H1 (cell line): ENCODE measurements at regions not wholly inside any gene's neighbourhood (a gene's known extent, or its start where the extent isn't known, plus 50 kb on each side); places are given as distances from the start of the nearest gene placed in this dataset.

Source experiments
- CTCF ChIA-PET: fragments of 300-600 bp; sonication (Branson Sonifier 250); formaldehyde crosslinking; loops from one replicate; lab custom pipeline; 2021; ENCODE audit not compliant: partially characterized antibody; lab: Charles Lee
- POLR2A ChIA-PET: fragments of 300-600 bp; sonication (Branson Sonifier 250); formaldehyde crosslinking; loops from one replicate; lab custom pipeline; 2021; ENCODE audit warnings: inconsistent platforms; ENCODE audit not compliant: partially characterized antibody; lab: Charles Lee
- DNase-seq, 2 experiments: peaks; one replicate each; pipeline versions ENCODE4 v3.0.0 to v3.0.0-alpha.2; 2010 to 2022; ENCODE audit warnings: low spot score in 2 of 2, low read depth in 1 of 2, mixed read lengths in 1 of 2
- FAIRE-seq: peaks from 2 replicates; lab custom pipeline; 2011; peaks lifted over from hg19 to GRCh38; lab: Jason Lieb, UNC
- H2AFZ ChIP-seq: 2 replicates; pipeline ENCODE4 v1.8.1; 2012; ENCODE audit warnings: low read length, inconsistent platforms
- H2AK5ac ChIP-seq: 2 replicates; pipeline ENCODE4 v1.6.1; 2013; ENCODE audit warnings: low read depth, low read length
- H2BK120ac ChIP-seq: replicated peaks from 2 replicates; pipeline ENCODE3; 2013; ENCODE audit warnings: low read depth, low read length, inconsistent platforms
- H2BK12ac ChIP-seq: 2 replicates; pipeline ENCODE4 v1.6.1; 2013; ENCODE audit warnings: low read depth, low read length
- H2BK15ac ChIP-seq: 2 replicates; pipeline ENCODE4 v1.6.1; 2013; ENCODE audit warnings: low read length
- H2BK20ac ChIP-seq: 2 replicates; pipeline ENCODE4 v1.6.1; 2013; ENCODE audit warnings: low read length
- H2BK5ac ChIP-seq: 2 replicates; pipeline ENCODE4 v1.6.1; 2013; ENCODE audit warnings: low read depth, low read length
- H3K14ac ChIP-seq: 2 replicates; pipeline ENCODE4 v1.6.1; 2013; ENCODE audit warnings: inconsistent platforms; ENCODE audit not compliant: insufficient read length
- H3K18ac ChIP-seq: 2 replicates; pipeline ENCODE4 v1.6.1; 2013; ENCODE audit warnings: low read length; ENCODE audit errors: extremely low read depth
- H3K23ac ChIP-seq: 2 replicates; pipeline ENCODE4 v1.6.1; 2013; ENCODE audit warnings: inconsistent platforms; ENCODE audit not compliant: insufficient read length
- H3K23me2 ChIP-seq: 2 replicates; pipeline ENCODE4 v1.6.1; 2013; ENCODE audit warnings: low read depth, low read length
- H3K27ac ChIP-seq: 2 replicates; pipeline ENCODE4 v1.6.1; 2011; ENCODE audit warnings: low read depth, low read length, inconsistent platforms
- H3K27me3 ChIP-seq, 4 experiments: replicated peaks in 1 of 4; 1 replicate in 1 of 4; 2 replicates in 3 of 4; pipeline versions ENCODE4 v1.6.1 to v1.8.1; 2011 to 2013; ENCODE audit warnings: low read length in 3 of 4, mild to moderate bottlenecking in 3 of 4, inconsistent platforms in 2 of 4, mixed read lengths in 2 of 4, moderate library complexity in 1 of 4; ENCODE audit not compliant: control insufficient read depth in 3 of 4, insufficient read depth in 3 of 4; ENCODE audit errors: extremely low read depth in 1 of 4
- H3K36me3 ChIP-seq, 4 experiments: 2 replicates each; pipeline versions ENCODE4 v1.6.1 to v1.8.1; 2011 to 2013; ENCODE audit warnings: mild to moderate bottlenecking in 4 of 4, low read length in 3 of 4, moderate library complexity in 2 of 4, control low read depth in 1 of 4, inconsistent platforms in 1 of 4; ENCODE audit not compliant: insufficient read depth in 4 of 4, control insufficient read depth in 2 of 4
- H3K4ac ChIP-seq: replicated peaks from 2 replicates; pipeline ENCODE3; 2013; ENCODE audit warnings: low read length, low read depth, mixed read lengths, inconsistent platforms; ENCODE audit not compliant: insufficient read length
- H3K4me1 ChIP-seq, 4 experiments: replicated peaks in 1 of 4; 1 replicate in 1 of 4; 2 replicates in 3 of 4; pipeline versions ENCODE4 v1.6.1 to v1.8.1; 2011 to 2013; ENCODE audit warnings: low read length in 3 of 4, inconsistent platforms in 2 of 4, mixed read lengths in 1 of 4; ENCODE audit not compliant: insufficient read depth in 4 of 4, control insufficient read depth in 3 of 4
- H3K4me2 ChIP-seq, 2 experiments: 2 replicates each; pipeline versions ENCODE4 v1.6.1 to v1.8.1; 2011 to 2013; ENCODE audit warnings: low read depth in 2 of 2, low read length in 2 of 2, control low read depth in 1 of 2, inconsistent platforms in 1 of 2, mild to moderate bottlenecking in 1 of 2; ENCODE audit not compliant: insufficient read depth in 1 of 2
- H3K4me3 ChIP-seq, 4 experiments: fragments of 200-600, 300-600 bp in 1 of 4; sonication (generic), shearing (Covaris generic), sonication (Bioruptor Twin) in 1 of 4; 2 replicates each; pipeline versions ENCODE4 v1.5.1 to v1.8.1; 2011 to 2016; ENCODE audit warnings: low read length in 4 of 4, low read depth in 3 of 4, control low read depth in 2 of 4, inconsistent platforms in 2 of 4, mild to moderate bottlenecking in 2 of 4, mixed read lengths in 1 of 4, moderate library complexity in 1 of 4; ENCODE audit not compliant: insufficient read depth in 2 of 4; ENCODE audit errors: extremely low read depth in 1 of 4
- H3K56ac ChIP-seq: replicated peaks from 2 replicates; pipeline ENCODE3; 2013; ENCODE audit warnings: low read depth, mild to moderate bottlenecking, mixed read lengths, low read length, inconsistent platforms; ENCODE audit not compliant: insufficient read length
- H3K79me1 ChIP-seq: 2 replicates; pipeline ENCODE4 v1.6.1; 2013; ENCODE audit warnings: low read depth, low read length, control low read depth
- H3K79me2 ChIP-seq, 2 experiments: 2 replicates each; pipeline versions ENCODE4 v1.6.1 to v1.8.1; 2012 to 2013; ENCODE audit warnings: low read length in 2 of 2, mild to moderate bottlenecking in 2 of 2, inconsistent platforms in 1 of 2; ENCODE audit not compliant: insufficient read depth in 2 of 2, control insufficient read depth in 1 of 2
- H3K9ac ChIP-seq, 4 experiments: replicated peaks in 1 of 4; 1 replicate in 1 of 4; 2 replicates in 3 of 4; pipeline versions ENCODE4 v1.6.1 to v1.8.1; 2011 to 2013; ENCODE audit warnings: low read depth in 3 of 4, low read length in 3 of 4, control low read depth in 2 of 4, mild to moderate bottlenecking in 2 of 4, moderate library complexity in 2 of 4, inconsistent platforms in 1 of 4; ENCODE audit errors: extremely low read depth in 1 of 4
- H3K9me3 ChIP-seq, 2 experiments: 2 replicates each; pipeline versions ENCODE4 v1.6.1 to v1.8.1; 2012 to 2013; ENCODE audit warnings: mild to moderate bottlenecking in 2 of 2, moderate library complexity in 2 of 2, control low read depth in 1 of 2, inconsistent platforms in 1 of 2, low read depth in 1 of 2, low read length in 1 of 2, mixed read lengths in 1 of 2; ENCODE audit not compliant: insufficient read depth in 2 of 2
- H4K20me1 ChIP-seq, 2 experiments: replicated peaks in 1 of 2; 2 replicates each; pipeline versions ENCODE3 to v1.8.1; 2011 to 2013; ENCODE audit warnings: inconsistent platforms in 2 of 2, low read length in 2 of 2, mild to moderate bottlenecking in 1 of 2; ENCODE audit not compliant: insufficient read depth in 2 of 2, control insufficient read depth in 1 of 2
- H4K5ac ChIP-seq: 2 replicates; pipeline ENCODE4 v1.6.1; 2013; ENCODE audit warnings: low read length, low read depth, mixed read lengths, inconsistent platforms; ENCODE audit not compliant: insufficient read length
- H4K8ac ChIP-seq: 2 replicates; pipeline ENCODE4 v1.8.0; 2013; ENCODE audit warnings: mild to moderate bottlenecking, moderate library complexity, low read length, inconsistent platforms; ENCODE audit not compliant: insufficient read depth; ENCODE audit errors: extremely low read depth
- H4K91ac ChIP-seq: replicated peaks from 2 replicates; pipeline ENCODE3; 2013; ENCODE audit warnings: low read length, mixed read lengths, inconsistent platforms; ENCODE audit not compliant: insufficient read length
- ASH2L ChIP-seq: fragments of 200-600, 300-600 bp; sonication (generic); IDR thresholded peaks from one replicate; pipeline ENCODE4 v1.7.1; 2017; ENCODE audit warnings: low read length
- CEBPB ChIP-seq: IDR thresholded peaks from 2 replicates; pipeline ENCODE4 v1.6.1; 2012; ENCODE audit warnings: low read depth, low read length
- CREB1 ChIP-seq: IDR thresholded peaks from 2 replicates; pipeline ENCODE4 v1.6.1; 2012; ENCODE audit warnings: inconsistent platforms
- HDAC2 ChIP-seq, 2 experiments: fragments of 300-600 bp in 1 of 2; sonication (generic) in 1 of 2; IDR thresholded peaks; 2 replicates each; pipeline ENCODE4 v1.6.1; 2011 to 2012; ENCODE audit warnings: low read depth in 2 of 2, low read length in 2 of 2, mild to moderate bottlenecking in 2 of 2, moderate library complexity in 2 of 2, borderline replicate concordance in 1 of 2, inconsistent platforms in 1 of 2
- HDAC6 ChIP-seq: IDR thresholded peaks from one replicate; pipeline ENCODE4 v1.7.1; 2012; ENCODE audit warnings: low read depth, mild to moderate bottlenecking, inconsistent platforms, low read length, moderate library complexity
- MAFK ChIP-seq: IDR thresholded peaks from 2 replicates; pipeline ENCODE4 v1.6.1; 2012; ENCODE audit warnings: low read depth, mild to moderate bottlenecking, improper control_type of control experiment, low read length
- POLR2A ChIP-seq, 2 experiments: IDR thresholded peaks; 1 replicate in 1 of 2; 2 replicates in 1 of 2; pipeline ENCODE4 v1.6.1; 2011; ENCODE audit warnings: low read depth in 2 of 2, low read length in 2 of 2, mild to moderate bottlenecking in 2 of 2; ENCODE audit errors: control extremely low read depth in 1 of 2
- SIX5 ChIP-seq: IDR thresholded peaks from 2 replicates; pipeline ENCODE4 v1.6.1; 2011; ENCODE audit warnings: mild to moderate bottlenecking, low read depth, low read length
- SP1 ChIP-seq: IDR thresholded peaks from 2 replicates; pipeline ENCODE4 v1.6.1; 2011; ENCODE audit warnings: low read depth, low read length
- TBP ChIP-seq: IDR thresholded peaks from 2 replicates; pipeline ENCODE4 v1.6.1; 2011; ENCODE audit warnings: low read depth, low read length, improper control_type of control experiment
- WGBS, 2 experiments: shearing (Covaris generic) in 1 of 2; methylation state at CpG; one replicate each; pipeline versions ENCODE4 v1.1.6 to v1.1.7; 2013 to 2015; ENCODE audit warnings: low lambda C conversion rate in 2 of 2, mixed read lengths in 2 of 2, inconsistent platforms in 1 of 2, low coverage in 1 of 2, missing lambda C conversion rate in 1 of 2; ENCODE audit not compliant: insufficient replicate concordance in 2 of 2, insufficient coverage in 1 of 2, insufficient read length in 1 of 2; ENCODE audit errors: extremely low coverage in 1 of 2, missing lambda C conversion rate in 1 of 2; 5-methylcytosine and 5-hydroxymethylcytosine counted together
- TF ChIP-seq, protein P1 (sequence below): IDR thresholded peaks from 2 replicates; pipeline ENCODE4 v1.6.1; 2012; ENCODE audit warnings: inconsistent platforms
- TF ChIP-seq, protein P2 (sequence below): IDR thresholded peaks from 2 replicates; pipeline ENCODE4 v1.6.1; 2011; ENCODE audit warnings: low read length, improper control_type of control experiment
- TF ChIP-seq, protein P3 (sequence below): IDR thresholded peaks from 2 replicates; pipeline ENCODE4 v1.6.1; 2012; ENCODE audit warnings: low read length, inconsistent platforms

DNA sequence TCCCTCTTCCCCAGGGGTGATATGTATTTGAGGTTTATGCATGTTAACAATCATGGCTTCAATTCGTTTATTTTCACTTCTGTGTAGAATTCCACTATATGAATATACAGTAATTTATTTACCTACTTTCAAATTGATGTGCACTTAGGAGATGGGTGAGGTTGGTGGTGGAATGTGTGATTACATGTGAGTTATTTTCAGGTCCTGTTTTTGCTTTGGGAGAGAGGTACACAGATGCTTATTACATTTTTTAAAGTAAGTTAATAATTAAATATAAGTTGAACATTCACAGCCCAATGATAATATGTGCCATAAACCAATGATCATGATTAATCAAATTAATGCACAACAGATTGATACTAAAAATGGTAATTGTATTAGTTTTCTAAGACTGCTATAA, 79.5 kb downstream of the SPRY1 start:
- no peak overlapping the region for H2AFZ ChIP-seq
- H3K79me1 ChIP-seq: no peaks in the 10 kb centered on the region
- 30% methylated on average over 1 of the region's 1 CpG; no CpG with 5 or more reads in 1 of the 2 experiments for WGBS, 2 experiments
- no peak overlapping the region for H3K4me3 ChIP-seq
- H4K5ac ChIP-seq: no peak overlapping the region
- no peak overlapping the region for H2BK20ac ChIP-seq
- H3K9ac ChIP-seq: no peak overlapping the region
- H3K14ac ChIP-seq: no peak overlapping the region
- H4K91ac ChIP-seq: no peak overlapping the region
- H3K4ac ChIP-seq: no peak overlapping the region
- H3K4me2 ChIP-seq: no peak overlapping the region
- no peak overlapping the region for H2BK12ac ChIP-seq
- peaks cover 0 to 7% (median 4%) of the 10 kb centered on the region in 4 experiments; a peak in 6 of 7 replicates for H3K4me1 ChIP-seq
- H2BK5ac ChIP-seq: no peak overlapping the region
- ChIA-PET POLR2A (no interaction called here), CTCF (interaction anchor here (1.0 to 1.9 kb wide), 2 partner anchors 18 to 25 kb away, joined by 3 to 5 read pairs; no protein-coding TSS in a partner anchor)
- H2BK15ac ChIP-seq: no peak overlapping the region
- no peak overlapping the region for H2BK120ac ChIP-seq
- H3K9me3 ChIP-seq: no peaks in the 10 kb centered on the region
- H3K27ac ChIP-seq: no peak overlapping the region
- no peaks in the 10 kb centered on the region for H3K79me2 ChIP-seq
- H3K23me2 ChIP-seq: no peaks in the 10 kb centered on the region
- no peaks in the 10 kb centered on the region for H3K36me3 ChIP-seq
- no peak overlapping the region for H3K23ac ChIP-seq
- DNase-seq: no peak
- H3K18ac ChIP-seq: no peak overlapping the region
- H2AK5ac ChIP-seq: no peak overlapping the region
- H4K8ac ChIP-seq: no peak overlapping the region
- H3K27me3 ChIP-seq: no peaks in the 10 kb centered on the region
- no peak for FAIRE-seq
- H3K56ac ChIP-seq: no peak overlapping the region
- H4K20me1 ChIP-seq: no peaks in the 10 kb centered on the region
- TF ChIP-seq TBP: no peak
- TF ChIP-seq, protein P1, sequence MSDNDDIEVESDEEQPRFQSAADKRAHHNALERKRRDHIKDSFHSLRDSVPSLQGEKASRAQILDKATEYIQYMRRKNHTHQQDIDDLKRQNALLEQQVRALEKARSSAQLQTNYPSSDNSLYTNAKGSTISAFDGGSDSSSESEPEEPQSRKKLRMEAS: no peak
- no peak for TF ChIP-seq CEBPB
- TF ChIP-seq HDAC6: no peak
- TF ChIP-seq, protein P2, sequence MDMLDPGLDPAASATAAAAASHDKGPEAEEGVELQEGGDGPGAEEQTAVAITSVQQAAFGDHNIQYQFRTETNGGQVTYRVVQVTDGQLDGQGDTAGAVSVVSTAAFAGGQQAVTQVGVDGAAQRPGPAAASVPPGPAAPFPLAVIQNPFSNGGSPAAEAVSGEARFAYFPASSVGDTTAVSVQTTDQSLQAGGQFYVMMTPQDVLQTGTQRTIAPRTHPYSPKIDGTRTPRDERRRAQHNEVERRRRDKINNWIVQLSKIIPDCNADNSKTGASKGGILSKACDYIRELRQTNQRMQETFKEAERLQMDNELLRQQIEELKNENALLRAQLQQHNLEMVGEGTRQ: no peak
- no peak for TF ChIP-seq ASH2L
- TF ChIP-seq MAFK: no peak
- no peak for TF ChIP-seq CREB1
- TF ChIP-seq POLR2A (IDR thresholded peaks at IDR 0.05; ENCODE audit: control extremely low read depth in 1 of 2, low read depth in 2 of 2, low read length in 2 of 2): no peak
- TF ChIP-seq, protein P3, sequence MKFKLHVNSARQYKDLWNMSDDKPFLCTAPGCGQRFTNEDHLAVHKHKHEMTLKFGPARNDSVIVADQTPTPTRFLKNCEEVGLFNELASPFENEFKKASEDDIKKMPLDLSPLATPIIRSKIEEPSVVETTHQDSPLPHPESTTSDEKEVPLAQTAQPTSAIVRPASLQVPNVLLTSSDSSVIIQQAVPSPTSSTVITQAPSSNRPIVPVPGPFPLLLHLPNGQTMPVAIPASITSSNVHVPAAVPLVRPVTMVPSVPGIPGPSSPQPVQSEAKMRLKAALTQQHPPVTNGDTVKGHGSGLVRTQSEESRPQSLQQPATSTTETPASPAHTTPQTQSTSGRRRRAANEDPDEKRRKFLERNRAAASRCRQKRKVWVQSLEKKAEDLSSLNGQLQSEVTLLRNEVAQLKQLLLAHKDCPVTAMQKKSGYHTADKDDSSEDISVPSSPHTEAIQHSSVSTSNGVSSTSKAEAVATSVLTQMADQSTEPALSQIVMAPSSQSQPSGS: no peak
- no peak for TF ChIP-seq SP1
- no peak for TF ChIP-seq SIX5
- no peak for TF ChIP-seq HDAC2 (IDR thresholded peaks at IDR 0.05; ENCODE audit: borderline replicate concordance in 1 of 2, low read depth in 2 of 2, low read length in 2 of 2)
